WTC11 (cell line): ENCODE measurements at regions not wholly inside any gene's neighbourhood (a gene's known extent, or its start where the extent isn't known, plus 50 kb on each side); places are given as distances from the start of the nearest gene placed in this dataset.

ENCODE experiments used
- TP53 ChIP-seq: sonication (generic); formaldehyde crosslinking; IDR thresholded peaks from 2 replicates; pipeline ENCODE4 v1.8.1; 2023; ENCODE audit warnings: mild to moderate bottlenecking, missing genetic modification reagents
- TF ChIP-seq, protein P1 (sequence below): fragments of 200-600 bp; IDR thresholded peaks from 2 replicates; pipeline ENCODE4 v1.8.0; 2022; ENCODE audit warnings: antibody characterized with exemption
- TF ChIP-seq, protein P2 (sequence below): sonication (generic); formaldehyde crosslinking; IDR thresholded peaks from 2 replicates; pipeline ENCODE4 v1.8.1; 2023; ENCODE audit warnings: mild to moderate bottlenecking, missing genetic modification reagents

DNA sequence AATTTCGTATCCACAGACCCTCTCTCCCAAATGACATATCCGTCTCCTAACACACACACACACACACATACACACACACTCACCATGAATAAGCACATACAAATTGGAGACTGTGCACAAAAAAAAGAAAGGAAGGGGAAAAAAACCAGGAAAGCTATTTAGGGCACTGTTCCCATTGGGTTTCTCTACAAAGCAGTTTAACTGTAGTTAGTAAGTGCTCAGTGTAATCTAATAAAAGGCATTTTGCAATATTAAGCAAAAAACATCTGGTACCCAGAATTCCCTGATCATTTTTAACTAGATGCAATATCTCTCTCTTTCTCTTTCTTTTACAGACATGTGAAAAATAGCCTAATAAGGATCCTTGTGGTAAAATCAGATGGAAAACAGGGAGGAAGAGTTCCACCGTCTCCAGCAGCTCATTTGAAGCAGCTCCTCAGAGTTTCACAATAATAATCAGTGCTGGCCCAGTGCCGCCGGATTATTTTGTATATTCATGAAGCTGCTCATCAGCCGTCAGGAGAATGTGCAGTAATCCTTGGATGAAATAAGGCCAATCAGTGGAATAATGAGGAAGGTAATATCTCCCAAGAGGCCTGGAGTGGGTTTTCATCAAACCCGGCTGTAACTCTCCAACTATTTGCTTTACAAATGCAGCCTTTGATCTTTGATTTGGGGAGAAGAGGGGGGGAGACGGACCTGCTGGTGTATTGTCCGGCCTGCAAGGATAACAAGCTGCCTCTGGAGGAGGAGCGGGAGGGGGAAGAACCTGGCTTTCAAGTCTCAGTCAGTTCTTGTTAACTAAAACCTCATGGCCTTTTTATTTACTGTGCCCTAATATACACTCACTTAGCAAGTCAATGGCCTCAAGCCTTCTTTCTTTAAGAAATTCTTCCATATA, 227.6 kb upstream of the SMIM21 start:
- TF ChIP-seq, protein P1, sequence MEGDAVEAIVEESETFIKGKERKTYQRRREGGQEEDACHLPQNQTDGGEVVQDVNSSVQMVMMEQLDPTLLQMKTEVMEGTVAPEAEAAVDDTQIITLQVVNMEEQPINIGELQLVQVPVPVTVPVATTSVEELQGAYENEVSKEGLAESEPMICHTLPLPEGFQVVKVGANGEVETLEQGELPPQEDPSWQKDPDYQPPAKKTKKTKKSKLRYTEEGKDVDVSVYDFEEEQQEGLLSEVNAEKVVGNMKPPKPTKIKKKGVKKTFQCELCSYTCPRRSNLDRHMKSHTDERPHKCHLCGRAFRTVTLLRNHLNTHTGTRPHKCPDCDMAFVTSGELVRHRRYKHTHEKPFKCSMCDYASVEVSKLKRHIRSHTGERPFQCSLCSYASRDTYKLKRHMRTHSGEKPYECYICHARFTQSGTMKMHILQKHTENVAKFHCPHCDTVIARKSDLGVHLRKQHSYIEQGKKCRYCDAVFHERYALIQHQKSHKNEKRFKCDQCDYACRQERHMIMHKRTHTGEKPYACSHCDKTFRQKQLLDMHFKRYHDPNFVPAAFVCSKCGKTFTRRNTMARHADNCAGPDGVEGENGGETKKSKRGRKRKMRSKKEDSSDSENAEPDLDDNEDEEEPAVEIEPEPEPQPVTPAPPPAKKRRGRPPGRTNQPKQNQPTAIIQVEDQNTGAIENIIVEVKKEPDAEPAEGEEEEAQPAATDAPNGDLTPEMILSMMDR, result no peak
- TF ChIP-seq TP53 (CRISPR knock-in tag), result no peak
- TF ChIP-seq, protein P2, sequence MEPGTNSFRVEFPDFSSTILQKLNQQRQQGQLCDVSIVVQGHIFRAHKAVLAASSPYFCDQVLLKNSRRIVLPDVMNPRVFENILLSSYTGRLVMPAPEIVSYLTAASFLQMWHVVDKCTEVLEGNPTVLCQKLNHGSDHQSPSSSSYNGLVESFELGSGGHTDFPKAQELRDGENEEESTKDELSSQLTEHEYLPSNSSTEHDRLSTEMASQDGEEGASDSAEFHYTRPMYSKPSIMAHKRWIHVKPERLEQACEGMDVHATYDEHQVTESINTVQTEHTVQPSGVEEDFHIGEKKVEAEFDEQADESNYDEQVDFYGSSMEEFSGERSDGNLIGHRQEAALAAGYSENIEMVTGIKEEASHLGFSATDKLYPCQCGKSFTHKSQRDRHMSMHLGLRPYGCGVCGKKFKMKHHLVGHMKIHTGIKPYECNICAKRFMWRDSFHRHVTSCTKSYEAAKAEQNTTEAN (CRISPR knock-in tag), result no peak
